ENCODE measurements at regions not wholly inside any gene's neighbourhood (a gene's known extent, or its start where the extent isn't known, plus 50 kb on each side); places are given as distances from the start of the nearest gene placed in this dataset.

- TF ChIP-seq BACH2 (CRISPR knock-in tag; IDR thresholded peaks at IDR 0.05; ENCODE audit: borderline replicate concordance) (no peak), ARNTL (CRISPR knock-in tag; IDR thresholded peaks at IDR 0.05; ENCODE audit: borderline replicate concordance, low read depth) (no peak), TOX (CRISPR knock-in tag; IDR thresholded peaks at IDR 0.05; ENCODE audit: borderline replicate concordance) (no peak)
- TF ChIP-seq, protein P1, sequence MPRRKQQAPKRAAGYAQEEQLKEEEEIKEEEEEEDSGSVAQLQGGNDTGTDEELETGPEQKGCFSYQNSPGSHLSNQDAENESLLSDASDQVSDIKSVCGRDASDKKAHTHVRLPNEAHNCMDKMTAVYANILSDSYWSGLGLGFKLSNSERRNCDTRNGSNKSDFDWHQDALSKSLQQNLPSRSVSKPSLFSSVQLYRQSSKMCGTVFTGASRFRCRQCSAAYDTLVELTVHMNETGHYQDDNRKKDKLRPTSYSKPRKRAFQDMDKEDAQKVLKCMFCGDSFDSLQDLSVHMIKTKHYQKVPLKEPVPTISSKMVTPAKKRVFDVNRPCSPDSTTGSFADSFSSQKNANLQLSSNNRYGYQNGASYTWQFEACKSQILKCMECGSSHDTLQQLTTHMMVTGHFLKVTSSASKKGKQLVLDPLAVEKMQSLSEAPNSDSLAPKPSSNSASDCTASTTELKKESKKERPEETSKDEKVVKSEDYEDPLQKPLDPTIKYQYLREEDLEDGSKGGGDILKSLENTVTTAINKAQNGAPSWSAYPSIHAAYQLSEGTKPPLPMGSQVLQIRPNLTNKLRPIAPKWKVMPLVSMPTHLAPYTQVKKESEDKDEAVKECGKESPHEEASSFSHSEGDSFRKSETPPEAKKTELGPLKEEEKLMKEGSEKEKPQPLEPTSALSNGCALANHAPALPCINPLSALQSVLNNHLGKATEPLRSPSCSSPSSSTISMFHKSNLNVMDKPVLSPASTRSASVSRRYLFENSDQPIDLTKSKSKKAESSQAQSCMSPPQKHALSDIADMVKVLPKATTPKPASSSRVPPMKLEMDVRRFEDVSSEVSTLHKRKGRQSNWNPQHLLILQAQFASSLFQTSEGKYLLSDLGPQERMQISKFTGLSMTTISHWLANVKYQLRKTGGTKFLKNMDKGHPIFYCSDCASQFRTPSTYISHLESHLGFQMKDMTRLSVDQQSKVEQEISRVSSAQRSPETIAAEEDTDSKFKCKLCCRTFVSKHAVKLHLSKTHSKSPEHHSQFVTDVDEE (CRISPR knock-in tag; IDR thresholded peaks at IDR 0.05): no peak
- ATAC-seq: no peak
Measured at GRCh38 chr18:23369266-23369665, 83.8 kb upstream of the RIOK3 start.

- no peak for TF ChIP-seq RARB (CRISPR knock-in tag; IDR thresholded peaks at IDR 0.05)
- no peak for TF ChIP-seq OSR1 (CRISPR knock-in tag; IDR thresholded peaks at IDR 0.05)
- no peak for TF ChIP-seq ZNF565 (CRISPR knock-in tag; conservative IDR thresholded peaks at IDR 0.05; ENCODE audit: low read depth)
- ATAC-seq: no peak
Measured at GRCh38 chr18:23373570-23373969, 79.5 kb upstream of the RIOK3 start.

GRCh38 chr18:23377669-23378301 is 75.3 kb upstream of the RIOK3 start:
- TF ChIP-seq ZC3H10 (CRISPR knock-in tag; IDR thresholded peaks at IDR 0.05) (0 out of 2 replicates have a peak, but pooled peaks have one; percentile 11), ARNTL (CRISPR knock-in tag; IDR thresholded peaks at IDR 0.05; ENCODE audit: borderline replicate concordance, low read depth) (no peak), ISL1 (CRISPR knock-in tag; IDR thresholded peaks at IDR 0.05) (peak; percentile 82)
- ATAC-seq: peak; percentile 87

- ATAC-seq: peak; percentile 40
- TF ChIP-seq ARNTL (CRISPR knock-in tag; IDR thresholded peaks at IDR 0.05; ENCODE audit: borderline replicate concordance, low read depth): no peak
Measured at GRCh38 chr18:23378302-23378686, 74.8 kb upstream of the RIOK3 start.

DNA sequence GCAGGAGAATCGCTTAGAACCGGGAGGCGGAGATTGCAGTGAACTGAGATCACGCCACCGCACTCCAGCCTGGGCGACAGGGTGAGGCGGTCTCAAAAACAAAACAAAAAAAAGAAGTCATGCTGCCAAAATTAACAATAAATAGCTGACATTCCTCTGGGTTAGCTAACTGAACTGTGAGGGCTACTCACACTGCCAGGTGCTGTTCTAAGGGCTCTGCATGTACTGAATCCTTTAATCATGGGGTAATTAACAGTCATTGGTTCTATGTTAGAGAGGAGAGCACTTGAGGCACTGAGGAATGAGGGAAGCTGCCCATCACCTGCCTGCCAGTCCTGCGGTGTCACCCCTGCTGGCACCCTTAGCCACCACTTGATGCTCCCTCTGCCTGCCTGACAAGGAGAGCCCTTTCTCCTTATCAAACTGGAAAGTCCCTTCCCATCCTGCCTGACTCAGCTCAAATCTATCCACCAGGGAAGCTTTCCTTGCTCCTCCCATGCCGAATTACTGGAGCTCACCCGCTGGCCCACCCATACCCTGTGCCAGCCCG is 73.0 kb upstream of the RIOK3 start:
- TF ChIP-seq TOX (CRISPR knock-in tag; IDR thresholded peaks at IDR 0.05; ENCODE audit: borderline replicate concordance) (no peak), ZNF70 (CRISPR knock-in tag; IDR thresholded peaks at IDR 0.05) (no peak), TCF4 (CRISPR knock-in tag; IDR thresholded peaks at IDR 0.05; ENCODE audit: borderline replicate concordance) (no peak), ZFP30 (CRISPR knock-in tag; IDR thresholded peaks at IDR 0.05) (no peak), OSR1 (CRISPR knock-in tag; IDR thresholded peaks at IDR 0.05) (no peak), ZNF8 (CRISPR knock-in tag; IDR thresholded peaks at IDR 0.05) (no peak), ESRRG (CRISPR knock-in tag; IDR thresholded peaks at IDR 0.05) (no peak)
- ATAC-seq: no peak

- no peak for ATAC-seq
- TF ChIP-seq ZNF565 (CRISPR knock-in tag; conservative IDR thresholded peaks at IDR 0.05; ENCODE audit: low read depth): no peak
- no peak for TF ChIP-seq ESRRG (CRISPR knock-in tag; IDR thresholded peaks at IDR 0.05)
- no peak for TF ChIP-seq TCF4 (CRISPR knock-in tag; IDR thresholded peaks at IDR 0.05; ENCODE audit: borderline replicate concordance)
- TF ChIP-seq ZFP3 (CRISPR knock-in tag; IDR thresholded peaks at IDR 0.05): no peak
- no peak for TF ChIP-seq CSDC2 (CRISPR knock-in tag; IDR thresholded peaks at IDR 0.05)
- TF ChIP-seq ZNF8 (CRISPR knock-in tag; IDR thresholded peaks at IDR 0.05): no peak
- no peak for TF ChIP-seq ISL1 (CRISPR knock-in tag; IDR thresholded peaks at IDR 0.05)
- TF ChIP-seq SNAI2 (CRISPR knock-in tag; IDR thresholded peaks at IDR 0.05): no peak
- TF ChIP-seq ZC3H10 (CRISPR knock-in tag; IDR thresholded peaks at IDR 0.05): no peak
- TF ChIP-seq ZFP30 (CRISPR knock-in tag; IDR thresholded peaks at IDR 0.05): no peak
- TF ChIP-seq OSR1 (CRISPR knock-in tag; IDR thresholded peaks at IDR 0.05): no peak
- no peak for TF ChIP-seq PPARA (CRISPR knock-in tag; IDR thresholded peaks at IDR 0.05; ENCODE audit: borderline replicate concordance)
- no peak for TF ChIP-seq ZNF70 (CRISPR knock-in tag; IDR thresholded peaks at IDR 0.05)
- TF ChIP-seq PATZ1 (CRISPR knock-in tag; IDR thresholded peaks at IDR 0.05; ENCODE audit: borderline replicate concordance): no peak
- TF ChIP-seq RARB (CRISPR knock-in tag; IDR thresholded peaks at IDR 0.05): no peak
- no peak for TF ChIP-seq BACH2 (CRISPR knock-in tag; IDR thresholded peaks at IDR 0.05; ENCODE audit: borderline replicate concordance)
Measured at GRCh38 chr18:23380817-23381216, 72.3 kb upstream of the RIOK3 start.
